ENCODE measurements at regions not wholly inside any gene's neighbourhood (a gene's known extent, or its start where the extent isn't known, plus 50 kb on each side); places are given as distances from the start of the nearest gene placed in this dataset.
"Not testable (repeated sequence)": the region's sequence is repeated elsewhere in the genome, so short reads cannot be mapped to it uniquely, and the experiment has no call there.

- no peak for DNase-seq (ENCODE audit: low read depth)
- TF ChIP-seq, protein P1, sequence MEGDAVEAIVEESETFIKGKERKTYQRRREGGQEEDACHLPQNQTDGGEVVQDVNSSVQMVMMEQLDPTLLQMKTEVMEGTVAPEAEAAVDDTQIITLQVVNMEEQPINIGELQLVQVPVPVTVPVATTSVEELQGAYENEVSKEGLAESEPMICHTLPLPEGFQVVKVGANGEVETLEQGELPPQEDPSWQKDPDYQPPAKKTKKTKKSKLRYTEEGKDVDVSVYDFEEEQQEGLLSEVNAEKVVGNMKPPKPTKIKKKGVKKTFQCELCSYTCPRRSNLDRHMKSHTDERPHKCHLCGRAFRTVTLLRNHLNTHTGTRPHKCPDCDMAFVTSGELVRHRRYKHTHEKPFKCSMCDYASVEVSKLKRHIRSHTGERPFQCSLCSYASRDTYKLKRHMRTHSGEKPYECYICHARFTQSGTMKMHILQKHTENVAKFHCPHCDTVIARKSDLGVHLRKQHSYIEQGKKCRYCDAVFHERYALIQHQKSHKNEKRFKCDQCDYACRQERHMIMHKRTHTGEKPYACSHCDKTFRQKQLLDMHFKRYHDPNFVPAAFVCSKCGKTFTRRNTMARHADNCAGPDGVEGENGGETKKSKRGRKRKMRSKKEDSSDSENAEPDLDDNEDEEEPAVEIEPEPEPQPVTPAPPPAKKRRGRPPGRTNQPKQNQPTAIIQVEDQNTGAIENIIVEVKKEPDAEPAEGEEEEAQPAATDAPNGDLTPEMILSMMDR (conservative IDR thresholded peaks at IDR 0.05; ENCODE audit: low read depth, low read length) = no peak
- H3K4me3 ChIP-seq (ENCODE audit: low read depth, low read length) = no peak overlapping the region
Observed at GRCh38 chr7:156524818-156525597, 115.6 kb upstream of the RNF32 start.

GRCh38 chr7:156523447-156524048 is 117.0 kb upstream of the RNF32 start:
- TF ChIP-seq, protein P1 (conservative IDR thresholded peaks at IDR 0.05; ENCODE audit: low read depth, low read length) = no peak
- no peak for DNase-seq (ENCODE audit: low read depth)

DNA sequence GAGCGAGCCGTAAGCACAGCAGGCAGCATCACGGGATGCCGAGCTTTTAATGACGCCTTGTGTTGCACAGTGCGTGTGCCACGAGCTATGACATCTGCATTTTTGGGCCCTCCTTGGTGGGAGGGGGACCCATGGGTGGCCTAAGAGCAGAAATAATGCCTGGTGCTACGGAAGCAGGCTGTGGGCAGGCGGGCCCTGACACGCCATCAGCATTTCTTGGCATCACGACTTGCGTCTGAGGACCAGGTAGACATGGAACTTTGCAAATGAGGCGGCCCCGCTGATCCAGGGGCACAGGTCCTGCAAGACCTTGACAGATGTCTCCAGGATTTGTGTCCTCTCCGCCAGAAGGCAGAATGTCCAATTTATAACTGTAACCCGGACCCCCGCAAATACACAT is 117.8 kb upstream of the RNF32 start:
- DNase-seq (ENCODE audit: low read depth) = no peak
- TF ChIP-seq, protein P1 (conservative IDR thresholded peaks at IDR 0.05; ENCODE audit: low read depth, low read length) = no peak
- H3K4me3 ChIP-seq (ENCODE audit: low read depth, low read length) = no peak overlapping the region

More at GRCh38 chr7:156523447-156524048, 117.0 kb upstream of the RNF32 start:
- no peak overlapping the region for H3K4me3 ChIP-seq (ENCODE audit: low read depth, low read length)

DNA sequence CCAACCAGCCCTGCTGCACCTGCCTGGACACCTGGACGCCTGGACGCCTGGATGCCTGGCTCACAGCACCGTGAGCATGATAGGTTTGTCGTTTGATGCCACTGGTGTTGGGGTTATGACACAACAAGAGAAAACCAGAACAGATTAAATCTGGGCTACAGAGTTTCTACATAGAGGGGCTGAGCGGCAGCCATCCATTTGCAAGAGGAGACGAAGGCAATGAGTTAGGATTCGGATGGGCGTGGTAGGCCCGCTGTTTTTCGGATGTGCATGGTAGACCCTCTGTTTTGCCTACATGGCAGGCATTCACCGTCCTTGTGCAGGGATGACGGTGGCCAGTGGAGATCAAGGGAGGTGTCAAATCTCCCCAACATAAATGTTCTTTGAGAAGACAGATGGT is 121.5 kb upstream of the RNF32 start:
- no peak for DNase-seq (ENCODE audit: low read depth)
- H3K4me3 ChIP-seq (ENCODE audit: low read depth, low read length) = no peak overlapping the region
- TF ChIP-seq, protein P1 (conservative IDR thresholded peaks at IDR 0.05; ENCODE audit: low read depth, low read length) = no peak

DNA sequence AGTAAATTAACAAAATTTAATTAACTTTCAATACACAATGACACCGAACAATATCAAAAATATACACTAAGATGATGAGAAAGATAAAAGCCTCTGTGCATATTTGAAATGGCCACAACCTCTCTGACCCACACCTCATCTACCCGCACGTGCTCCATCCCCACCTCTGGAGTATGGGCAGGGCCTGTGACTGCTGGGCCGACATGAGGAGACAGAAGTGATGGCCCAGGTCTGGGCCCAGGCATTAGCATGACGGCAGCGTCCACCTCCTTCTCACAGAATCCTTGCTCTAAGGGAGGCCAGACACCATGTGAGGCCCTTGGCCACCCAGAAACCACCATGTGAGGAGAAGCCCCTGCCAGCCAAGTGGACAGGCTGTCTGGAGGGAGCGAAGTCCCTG is 122.1 kb upstream of the RNF32 start:
- no peak overlapping the region for H3K4me3 ChIP-seq (ENCODE audit: low read depth, low read length)
- DNase-seq (ENCODE audit: low read depth) = no peak
- TF ChIP-seq, protein P1 (conservative IDR thresholded peaks at IDR 0.05; ENCODE audit: low read depth, low read length) = no peak

- not testable (repeated sequence) for DNase-seq (ENCODE audit: low read depth); H3K4me3 ChIP-seq (ENCODE audit: low read depth, low read length)
Observed at GRCh38 chr7:156517858-156518257, 122.7 kb upstream of the RNF32 start.

DNA sequence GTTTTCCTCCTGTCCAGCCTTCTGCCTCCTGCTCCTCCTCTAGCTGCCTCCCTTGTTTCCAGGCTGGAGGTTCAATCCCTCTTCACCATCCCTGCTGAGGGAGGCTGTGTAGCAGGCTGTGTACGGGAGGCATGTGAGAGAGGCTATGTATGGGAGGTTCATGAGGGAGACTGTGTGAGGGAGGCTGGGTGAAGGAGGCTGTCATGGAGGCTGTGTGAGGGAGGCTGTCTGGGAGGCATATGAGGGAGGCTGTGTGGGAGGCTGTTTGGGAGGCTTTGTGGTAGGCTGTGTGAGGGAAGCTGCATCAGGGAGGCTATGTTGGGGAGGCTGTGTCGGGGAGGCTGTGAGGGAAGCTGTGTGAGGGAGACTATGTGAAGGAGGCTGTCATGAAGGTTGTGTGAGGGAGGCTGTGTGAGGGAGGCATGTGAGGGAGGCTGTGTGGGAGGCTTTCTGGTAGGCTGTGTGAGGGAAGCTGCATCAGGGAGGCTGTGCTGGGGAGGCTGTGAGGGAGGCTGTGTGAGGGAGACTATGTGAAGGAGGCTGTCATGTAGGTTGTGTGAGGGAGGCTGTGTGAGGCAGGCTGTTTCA is 123.7 kb upstream of the RNF32 start:
- peak overlapping the region; percentile 49 for H3K4me3 ChIP-seq (ENCODE audit: low read depth, low read length)
- TF ChIP-seq, protein P1 (conservative IDR thresholded peaks at IDR 0.05; ENCODE audit: low read depth, low read length) = no peak
- DNase-seq (ENCODE audit: low read depth) = no peak

Measured in epithelial cell of proximal tubule (primary cell).